BJ (cell line): ENCODE measurements at regions not wholly inside any gene's neighbourhood (a gene's known extent, or its start where the extent isn't known, plus 50 kb on each side); places are given as distances from the start of the nearest gene placed in this dataset.

ENCODE experiments used
- CTCF ChIA-PET: fragments of 350-600 bp; formaldehyde crosslinking; extraction: SDS; loops from one replicate; lab custom pipeline; 2021; ENCODE audit warnings: antibody characterized with exemption, inconsistent platforms; lab: Yijun Ruan, JAX
- POLR2A ChIA-PET: fragments of 300-600 bp; sonication (Branson Sonifier 250); formaldehyde crosslinking; extraction: SDS; loops from one replicate; lab custom pipeline; 2021; ENCODE audit warnings: antibody characterized with exemption; lab: Charles Lee
- DNase-seq: peaks from one replicate; pipeline ENCODE4 v3.0.0-alpha.2; 2011; ENCODE audit warnings: low read depth
- H3K27me3 ChIP-seq: 2 replicates; pipeline ENCODE4 v1.6.0; 2011; ENCODE audit warnings: low read length; ENCODE audit not compliant: control insufficient read depth, insufficient read depth
- H3K36me3 ChIP-seq: 2 replicates; pipeline ENCODE4 v1.5.1; 2011; ENCODE audit warnings: low read length; ENCODE audit not compliant: control insufficient read depth, insufficient read depth
- H3K4me3 ChIP-seq: 2 replicates; pipeline ENCODE4 v1.5.1; 2011; ENCODE audit warnings: low read depth, mild to moderate bottlenecking, control low read depth, low read length
- TF ChIP-seq, protein P1 (sequence below): IDR thresholded peaks from 2 replicates; pipeline ENCODE4 v1.5.1; 2011; ENCODE audit warnings: low read depth, mild to moderate bottlenecking, control low read depth, inconsistent platforms, low read length, moderate library complexity; ENCODE audit not compliant: insufficient read depth

DNA sequence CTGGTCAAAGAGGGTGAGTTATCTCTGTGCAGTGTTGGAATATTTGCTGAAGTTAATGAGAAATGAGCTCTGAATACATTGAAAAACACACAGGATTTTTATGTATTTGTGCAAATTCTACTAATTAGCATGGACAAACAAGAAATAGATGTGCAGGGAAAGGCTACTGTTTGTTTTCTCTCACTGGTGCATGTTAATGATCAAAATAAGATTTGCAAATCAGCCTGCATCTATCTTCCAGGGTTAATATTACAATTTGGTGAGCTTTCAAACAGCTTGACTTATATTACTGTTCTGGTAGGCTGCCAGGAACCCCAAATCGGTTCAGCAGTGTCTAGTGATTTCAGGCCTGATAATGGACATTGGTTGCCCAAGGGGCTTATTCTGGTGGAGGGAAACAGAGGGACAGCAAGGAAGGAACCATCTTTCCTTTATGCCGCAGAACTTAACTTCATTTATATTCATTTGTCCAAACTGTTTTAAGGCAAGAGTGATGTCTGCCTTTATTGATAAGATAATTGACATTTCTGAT lies 93.8 kb upstream of the REG3A start:
- Histone ChIP-seq H3K27me3 (no peaks in the 10 kb centered on the region), H3K36me3 (no peaks in the 10 kb centered on the region), H3K4me3 (no peak overlapping the region)
- CTCF ChIA-PET: no interaction called here
- DNase-seq: no peak
- TF ChIP-seq, protein P1, sequence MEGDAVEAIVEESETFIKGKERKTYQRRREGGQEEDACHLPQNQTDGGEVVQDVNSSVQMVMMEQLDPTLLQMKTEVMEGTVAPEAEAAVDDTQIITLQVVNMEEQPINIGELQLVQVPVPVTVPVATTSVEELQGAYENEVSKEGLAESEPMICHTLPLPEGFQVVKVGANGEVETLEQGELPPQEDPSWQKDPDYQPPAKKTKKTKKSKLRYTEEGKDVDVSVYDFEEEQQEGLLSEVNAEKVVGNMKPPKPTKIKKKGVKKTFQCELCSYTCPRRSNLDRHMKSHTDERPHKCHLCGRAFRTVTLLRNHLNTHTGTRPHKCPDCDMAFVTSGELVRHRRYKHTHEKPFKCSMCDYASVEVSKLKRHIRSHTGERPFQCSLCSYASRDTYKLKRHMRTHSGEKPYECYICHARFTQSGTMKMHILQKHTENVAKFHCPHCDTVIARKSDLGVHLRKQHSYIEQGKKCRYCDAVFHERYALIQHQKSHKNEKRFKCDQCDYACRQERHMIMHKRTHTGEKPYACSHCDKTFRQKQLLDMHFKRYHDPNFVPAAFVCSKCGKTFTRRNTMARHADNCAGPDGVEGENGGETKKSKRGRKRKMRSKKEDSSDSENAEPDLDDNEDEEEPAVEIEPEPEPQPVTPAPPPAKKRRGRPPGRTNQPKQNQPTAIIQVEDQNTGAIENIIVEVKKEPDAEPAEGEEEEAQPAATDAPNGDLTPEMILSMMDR: no peak
- POLR2A ChIA-PET: no interaction called here

DNA sequence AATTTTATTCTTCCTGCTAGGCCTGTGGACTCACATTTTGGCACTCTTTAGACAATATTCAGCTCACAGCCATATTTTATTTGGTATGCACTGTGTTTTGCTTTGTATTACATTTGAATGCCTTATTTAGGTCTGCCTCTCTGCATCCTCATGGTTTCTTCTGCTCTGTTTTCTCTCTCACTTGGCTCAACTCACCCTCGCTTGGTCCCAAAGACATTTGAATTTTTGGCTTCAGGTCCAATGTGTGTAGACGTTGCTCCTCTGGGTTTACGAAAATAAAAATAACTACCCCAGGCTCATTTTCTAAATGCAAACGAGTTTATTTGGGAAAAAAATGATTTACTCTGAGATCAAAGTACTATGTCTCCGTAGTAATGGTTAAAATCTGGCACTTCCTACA lies 91.1 kb upstream of the REG3A start:
- DNase-seq: no peak
- ChIA-PET POLR2A (no interaction called here), CTCF (no interaction called here)
- Histone ChIP-seq H3K4me3 (no peak overlapping the region), H3K36me3 (no peaks in the 10 kb centered on the region), H3K27me3 (no peaks in the 10 kb centered on the region)
- TF ChIP-seq, protein P1: no peak

DNA sequence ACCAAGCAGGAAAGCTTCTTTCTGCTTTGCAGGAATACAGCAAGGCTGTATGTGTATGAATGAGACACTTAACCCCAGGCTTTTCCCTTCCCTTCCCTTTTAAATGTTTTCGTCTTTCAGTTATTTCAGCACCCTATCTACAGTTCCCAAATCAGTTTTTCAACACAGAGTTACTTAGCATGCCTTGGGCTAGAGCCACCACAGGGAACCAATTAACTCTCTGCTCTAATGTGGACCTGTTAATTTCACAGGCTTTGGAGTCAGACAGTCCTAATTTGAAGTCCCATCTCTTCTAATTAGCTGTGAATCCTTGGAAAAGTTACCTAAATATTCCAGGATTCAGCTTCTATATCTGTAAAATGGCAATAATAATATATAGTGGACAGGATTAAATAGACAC lies 89.2 kb upstream of the REG3A start:
- no peak for DNase-seq
- Histone ChIP-seq H3K4me3 (no peak overlapping the region), H3K36me3 (no peaks in the 10 kb centered on the region), H3K27me3 (no peaks in the 10 kb centered on the region)
- ChIA-PET POLR2A (no interaction called here), CTCF (no interaction called here)
- TF ChIP-seq, protein P1: no peak

DNA sequence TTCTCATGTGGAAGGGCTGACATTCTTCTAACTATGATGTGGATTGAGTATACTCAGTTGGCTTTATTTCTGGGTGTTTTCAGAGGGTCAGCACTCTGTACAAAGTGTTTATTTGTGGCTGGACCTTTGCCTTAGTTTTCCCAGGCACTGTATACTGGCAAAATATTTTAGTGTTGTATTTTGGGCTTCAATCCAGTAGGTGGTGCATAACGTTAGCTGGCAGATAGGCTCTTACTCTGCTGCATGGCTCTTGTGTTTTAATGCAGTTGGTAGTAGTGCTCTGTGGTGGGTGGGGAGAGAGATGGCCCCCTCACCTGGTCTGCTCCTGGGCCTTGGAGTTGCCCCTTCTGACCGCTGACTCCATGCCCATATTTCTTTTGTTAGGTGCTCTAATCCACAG lies 75.6 kb upstream of the REG3A start:
- Histone ChIP-seq H3K27me3 (no peaks in the 10 kb centered on the region), H3K36me3 (no peaks in the 10 kb centered on the region), H3K4me3 (no peak overlapping the region)
- ChIA-PET CTCF (no interaction called here), POLR2A (no interaction called here)
- TF ChIP-seq, protein P1: no peak
- no peak for DNase-seq

DNA sequence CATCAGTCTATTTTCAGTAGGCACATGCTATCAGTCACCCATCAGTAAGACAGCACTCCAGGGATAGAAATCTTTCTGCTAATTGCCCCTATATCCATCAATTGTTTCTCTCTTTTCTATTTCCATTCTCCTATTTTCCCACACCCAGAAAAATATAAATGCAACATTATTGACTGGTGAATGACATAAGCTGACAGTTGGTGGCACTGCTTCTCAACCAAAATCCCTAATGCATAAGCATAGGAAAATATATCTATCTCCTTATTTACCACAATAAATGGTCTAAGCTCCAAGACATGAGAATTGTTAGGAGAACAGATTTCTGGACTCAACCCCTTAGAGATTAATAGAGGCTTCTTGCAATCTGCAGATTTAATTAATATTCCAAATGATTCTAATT lies 64.0 kb upstream of the REG3A start:
- H3K36me3 ChIP-seq: no peaks in the 10 kb centered on the region
- TF ChIP-seq, protein P1: no peak
- H3K4me3 ChIP-seq: no peak overlapping the region
- ChIA-PET CTCF (no interaction called here), POLR2A (no interaction called here)
- H3K27me3 ChIP-seq: no peaks in the 10 kb centered on the region
- DNase-seq: no peak
